Panc1 (cell line): ENCODE measurements at regions not wholly inside any gene's neighbourhood (a gene's known extent, or its start where the extent isn't known, plus 50 kb on each side); places are given as distances from the start of the nearest gene placed in this dataset.

Experiments
- ATAC-seq: fragments of 200-7000 bp; cut with Tn5 transposase; 2 replicates; pipeline ENCODE4 v1.9.1; 2020; ENCODE audit warnings: mild to moderate bottlenecking, moderate library complexity
- BruUV-seq: library from RNA; stranded (reverse); fragments of 400-500 nt; replicated peaks from 2 replicates; lab custom pipeline; 2021; lab: Mats Ljungman, UMichigan
- CTCF ChIA-PET: fragments of 300-600 bp; sonication (Branson Sonifier 250); formaldehyde crosslinking; loops from one replicate; lab custom pipeline; 2022; ENCODE audit warnings: antibody characterized with exemption; lab: Charles Lee
- POLR2A ChIA-PET: fragments of 300-600 bp; sonication (Branson Sonifier 250); formaldehyde crosslinking; loops from one replicate; lab custom pipeline; 2022; ENCODE audit warnings: antibody characterized with exemption; lab: Charles Lee
- DNase-seq: peaks from one replicate; pipeline ENCODE4 v3.0.0-alpha.2; 2010; ENCODE audit warnings: low read depth, low spot score
- H3K27ac ChIP-seq: 2 replicates; pipeline ENCODE4 v1.5.1; 2011; ENCODE audit warnings: mild to moderate bottlenecking, low read length, inconsistent platforms
- H3K27me3 ChIP-seq: fragments of 200-500 bp; sonication (Bioruptor generic); 2 replicates; pipeline ENCODE4 v1.6.0; 2014; ENCODE audit warnings: low read length, inconsistent platforms; ENCODE audit not compliant: control insufficient read depth, insufficient read depth
- H3K36me3 ChIP-seq: fragments of 200-500 bp; sonication (Bioruptor generic); 2 replicates; pipeline ENCODE4 v1.5.1; 2014; ENCODE audit warnings: inconsistent platforms, mild to moderate bottlenecking, low read length, moderate library complexity; ENCODE audit not compliant: control insufficient read depth, insufficient read depth
- H3K4me1 ChIP-seq: 2 replicates; pipeline ENCODE4 v1.5.1; 2011; ENCODE audit warnings: inconsistent platforms, mild to moderate bottlenecking, low read length, moderate library complexity; ENCODE audit not compliant: control insufficient read depth, insufficient read depth
- H3K4me3 ChIP-seq, 2 experiments: 2 replicates each; pipeline ENCODE4 v1.5.1; 2011 to 2012; ENCODE audit warnings: low read depth in 2 of 2, low read length in 2 of 2, mild to moderate bottlenecking in 2 of 2, inconsistent platforms in 1 of 2, moderate library complexity in 1 of 2
- H3K9me3 ChIP-seq: fragments of 200-500 bp; sonication (Bioruptor generic); 2 replicates; pipeline ENCODE4 v1.5.1; 2014; ENCODE audit warnings: low read depth, mild to moderate bottlenecking, inconsistent platforms, low read length, moderate library complexity; ENCODE audit not compliant: control insufficient read depth, insufficient read depth
- CTCF ChIP-seq: fragments of 450-650 bp; IDR thresholded peaks from 2 replicates; pipeline ENCODE4 v1.5.1; 2017; ENCODE audit warnings: mild to moderate bottlenecking
- POLR2AphosphoS5 ChIP-seq: IDR thresholded peaks from 2 replicates; pipeline ENCODE4 v1.6.1; 2012; ENCODE audit warnings: mild to moderate bottlenecking, low read depth, low read length, moderate library complexity
- REST ChIP-seq, 2 experiments: IDR thresholded peaks; 2 replicates each; pipeline ENCODE4 v1.6.1; 2011 to 2012; ENCODE audit warnings: low read depth in 2 of 2, control low read depth in 1 of 2, low read length in 1 of 2, mild to moderate bottlenecking in 1 of 2, moderate library complexity in 1 of 2; ENCODE audit not compliant: insufficient read depth in 1 of 2
- SIN3A ChIP-seq: IDR thresholded peaks from 2 replicates; pipeline ENCODE4 v1.6.1; 2012; ENCODE audit warnings: low read depth, mild to moderate bottlenecking, low read length, moderate library complexity, borderline replicate concordance; ENCODE audit not compliant: insufficient read depth
- TCF7L2 ChIP-seq: IDR thresholded peaks from 2 replicates; pipeline ENCODE4 v1.6.1; 2011; ENCODE audit warnings: mild to moderate bottlenecking, low read depth, low read length, inconsistent platforms
- in situ Hi-C: cut with HindIII; loops from 2 replicates; pipeline ENCODE4 v1.10.0; 2016; ENCODE audit warnings: low sequenced_read_pairs, low pct_unique_long_range_greater_than_20kb
- intact Hi-C: fragments of 100-400 bp; cut with micrococcal nuclease; formaldehyde crosslinking; loops from one replicate; pipeline ENCODE4 v1.10.0; 2022; ENCODE audit not compliant: unreplicated experiment

GRCh38 chr6:117205876-117206275 lies 59.5 kb upstream of the VGLL2 start:
- Histone ChIP-seq H3K27me3 (no peaks in the 10 kb centered on the region), H3K4me1 (no peaks in the 10 kb centered on the region), H3K9me3 (no peaks in the 10 kb centered on the region), H3K27ac (no peak overlapping the region), H3K36me3 (no peaks in the 10 kb centered on the region), H3K4me3 (no peak overlapping the region)
- DNase-seq: no peak
- in situ Hi-C loops (no loop called here), intact Hi-C loops (no loop called here)
- no peak for TF ChIP-seq TCF7L2
- TF ChIP-seq CTCF: no peak
- no peak for TF ChIP-seq REST (IDR thresholded peaks at IDR 0.05; ENCODE audit: insufficient read depth in 1 of 2, low read depth in 2 of 2, low read length in 1 of 2)
- TF ChIP-seq POLR2AphosphoS5: no peak
- no peak for TF ChIP-seq SIN3A
- BruUV-seq: no TSS peak
- ChIA-PET CTCF (no interaction called here), POLR2A (no interaction called here)
- no peak for ATAC-seq

DNA sequence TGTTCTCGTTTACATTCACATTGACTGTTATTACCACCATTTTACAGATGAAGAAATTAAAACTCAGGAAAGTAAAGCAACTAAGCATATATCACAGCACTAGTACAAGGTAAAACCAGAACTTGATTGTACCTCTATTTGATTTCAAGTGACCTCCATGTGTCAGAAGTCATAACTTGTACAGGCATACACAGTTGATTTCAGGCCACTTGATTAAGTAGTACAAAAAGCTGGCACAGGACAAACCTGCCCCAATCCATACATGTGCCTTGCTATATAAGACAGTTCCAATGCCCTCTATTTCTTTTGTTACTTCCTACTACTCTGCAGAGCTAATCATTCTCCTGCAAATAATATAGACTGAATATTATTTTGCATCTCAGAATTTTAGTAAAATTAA lies 58.8 kb upstream of the VGLL2 start:
- DNase-seq (no peak), ATAC-seq (no peak)
- Histone ChIP-seq H3K4me1 (no peaks in the 10 kb centered on the region), H3K4me3 (no peak overlapping the region), H3K36me3 (no peaks in the 10 kb centered on the region), H3K27me3 (no peaks in the 10 kb centered on the region), H3K27ac (no peak overlapping the region), H3K9me3 (no peaks in the 10 kb centered on the region)
- TF ChIP-seq SIN3A (no peak), CTCF (no peak), REST (IDR thresholded peaks at IDR 0.05; ENCODE audit: insufficient read depth in 1 of 2, low read depth in 2 of 2, low read length in 1 of 2) (no peak), TCF7L2 (no peak), POLR2AphosphoS5 (no peak)
- ChIA-PET POLR2A (no interaction called here), CTCF (no interaction called here)
- intact Hi-C loops: no loop called here
- BruUV-seq: no TSS peak
- in situ Hi-C loops: no loop called here
